ENCODE measurements at regions not wholly inside any gene's neighbourhood (a gene's known extent, or its start where the extent isn't known, plus 50 kb on each side); places are given as distances from the start of the nearest gene placed in this dataset.

DNA sequence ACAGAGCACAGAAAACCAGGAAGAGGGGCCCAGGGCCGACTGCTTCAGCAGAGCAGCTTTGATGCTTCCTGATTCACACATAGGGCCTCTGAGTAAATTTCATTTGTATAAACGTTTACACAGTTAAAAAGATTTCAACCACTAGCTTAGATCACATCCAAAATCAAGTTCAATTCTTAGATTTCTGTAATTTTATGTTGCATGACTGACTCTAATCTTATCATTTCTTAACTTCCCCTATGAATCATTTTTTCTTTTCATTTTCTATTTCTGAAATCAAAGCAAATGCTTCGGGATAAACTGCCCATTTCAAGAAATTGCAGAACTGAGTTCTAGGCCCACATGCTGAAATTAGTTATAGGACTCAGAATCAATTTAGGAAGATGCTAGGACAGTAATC, 224.7 kb downstream of the INHBA start:
- H3K27ac ChIP-seq = no peak overlapping the region
- intact Hi-C loops (cut with DNase I) = no loop called here
- TF ChIP-seq POLR2AphosphoS5 (IDR thresholded peaks at IDR 0.05) (no peak), POLR2A (IDR thresholded peaks at IDR 0.05) (no peak), CTCF (IDR thresholded peaks at IDR 0.05) (no peak)
- H3K4me1 ChIP-seq (replicated peaks) = no peaks in the 10 kb centered on the region
- no peak overlapping the region for H3K4me3 ChIP-seq
- no peaks in the 10 kb centered on the region for H3K36me3 ChIP-seq
- no peaks in the 10 kb centered on the region for H3K9me3 ChIP-seq
- H3K27me3 ChIP-seq (replicated peaks; ENCODE audit: insufficient read depth) = no peaks in the 10 kb centered on the region
- DNase-seq (ENCODE audit: low spot score) = no peak
- WGBS = 59% methylated on average over 3 of the region's 3 CpGs

- no peak for DNase-seq (ENCODE audit: low spot score)
These were observed 226.5 kb downstream of the INHBA start for GRCh38 chr7:41476460-41476803.

DNA sequence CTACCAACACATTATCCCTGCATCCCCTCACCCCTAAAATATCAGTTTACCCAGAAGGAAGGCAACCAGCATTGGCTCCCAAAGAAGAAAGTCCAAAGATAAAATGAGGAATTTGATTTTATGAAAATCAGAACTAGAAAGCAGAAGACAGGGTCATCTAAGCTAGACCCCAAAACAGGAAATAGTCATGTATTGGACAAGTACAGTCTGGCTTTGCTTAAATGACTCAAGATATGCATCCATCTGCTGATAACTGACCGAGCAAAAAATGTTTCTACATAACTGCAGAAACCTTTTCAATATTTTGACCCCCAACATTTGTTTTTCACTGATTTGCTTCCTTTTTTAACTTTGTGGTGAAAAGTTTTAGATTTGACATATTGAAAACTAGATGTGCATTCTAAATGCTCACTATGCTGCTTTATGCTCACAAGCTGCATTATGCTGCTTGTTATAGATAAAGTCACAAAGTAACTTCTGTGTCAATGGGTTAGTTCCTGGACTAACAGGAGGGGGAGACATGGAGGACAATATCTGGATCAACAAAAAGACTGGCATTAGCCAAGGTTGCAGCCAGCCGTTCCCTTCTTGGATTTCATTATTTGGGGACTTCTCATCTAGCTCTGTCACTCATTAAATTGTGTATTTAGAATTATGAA, 227.0 kb downstream of the INHBA start:
- Histone ChIP-seq H3K27ac (no peak overlapping the region), H3K27me3 (replicated peaks; ENCODE audit: insufficient read depth) (no peaks in the 10 kb centered on the region), H3K4me3 (no peak overlapping the region), H3K36me3 (no peaks in the 10 kb centered on the region), H3K9me3 (no peaks in the 10 kb centered on the region), H3K4me1 (replicated peaks) (no peaks in the 10 kb centered on the region)
- TF ChIP-seq POLR2A (IDR thresholded peaks at IDR 0.05) (no peak), POLR2AphosphoS5 (IDR thresholded peaks at IDR 0.05) (no peak), CTCF (IDR thresholded peaks at IDR 0.05) (no peak)
- WGBS = 52% methylated on average over 2 of the region's 2 CpGs
- intact Hi-C loops (cut with DNase I) = no loop called here
- DNase-seq (ENCODE audit: low spot score) = no peak

More at GRCh38 chr7:41476460-41476803, 226.5 kb downstream of the INHBA start:
- no peaks in the 10 kb centered on the region for H3K27me3 ChIP-seq (replicated peaks; ENCODE audit: insufficient read depth)
- intact Hi-C loops (cut with DNase I) = no loop called here
- no peaks in the 10 kb centered on the region for H3K36me3 ChIP-seq
- TF ChIP-seq POLR2A (IDR thresholded peaks at IDR 0.05) = no peak
- TF ChIP-seq CTCF (IDR thresholded peaks at IDR 0.05) = no peak
- no peak for TF ChIP-seq POLR2AphosphoS5 (IDR thresholded peaks at IDR 0.05)
- H3K27ac ChIP-seq = no peak overlapping the region
- no peaks in the 10 kb centered on the region for H3K9me3 ChIP-seq
- WGBS = 33% methylated on average over 1 of the region's 1 CpG
- no peaks in the 10 kb centered on the region for H3K4me1 ChIP-seq (replicated peaks)
- H3K4me3 ChIP-seq = no peak overlapping the region

GRCh38 chr7:41472427-41473125, 230.3 kb downstream of the INHBA start:
- 80% methylated on average over 4 of the region's 4 CpGs for WGBS
- Histone ChIP-seq H3K4me3 (no peak overlapping the region), H3K9me3 (no peaks in the 10 kb centered on the region), H3K27ac (no peak overlapping the region), H3K27me3 (replicated peaks; ENCODE audit: insufficient read depth) (no peaks in the 10 kb centered on the region), H3K36me3 (no peaks in the 10 kb centered on the region), H3K4me1 (replicated peaks) (no peaks in the 10 kb centered on the region)
- intact Hi-C loops (cut with DNase I) = no loop called here
- TF ChIP-seq POLR2AphosphoS5 (IDR thresholded peaks at IDR 0.05) (no peak), POLR2A (IDR thresholded peaks at IDR 0.05) (no peak), CTCF (IDR thresholded peaks at IDR 0.05) (no peak)
- DNase-seq (ENCODE audit: low spot score) = no peak

DNA sequence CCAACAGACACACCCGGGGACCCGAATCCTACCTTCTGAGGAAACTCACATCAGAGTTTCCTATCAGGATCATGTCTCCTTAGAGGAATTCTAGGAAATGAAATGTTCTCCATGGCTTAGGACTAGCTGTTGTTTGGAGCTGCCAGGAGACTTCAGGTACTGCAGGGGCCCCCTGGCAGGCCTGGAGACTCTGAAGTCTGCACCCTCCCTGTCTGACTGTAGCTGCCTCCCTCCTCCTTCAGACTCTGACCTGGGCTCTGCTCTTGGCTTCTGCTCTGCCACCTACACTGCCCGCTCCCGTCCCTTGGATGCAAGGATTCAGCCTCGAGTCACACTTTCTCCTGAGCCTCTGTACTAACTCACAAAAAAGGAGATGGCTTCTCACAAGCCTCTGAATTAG, 232.8 kb downstream of the INHBA start:
- Histone ChIP-seq H3K27ac (no peak overlapping the region), H3K27me3 (replicated peaks; ENCODE audit: insufficient read depth) (no peaks in the 10 kb centered on the region), H3K36me3 (no peaks in the 10 kb centered on the region), H3K4me1 (replicated peaks) (no peaks in the 10 kb centered on the region), H3K4me3 (no peak overlapping the region), H3K9me3 (no peaks in the 10 kb centered on the region)
- no peak for DNase-seq (ENCODE audit: low spot score)
- TF ChIP-seq POLR2AphosphoS5 (IDR thresholded peaks at IDR 0.05) = no peak
- TF ChIP-seq POLR2A (IDR thresholded peaks at IDR 0.05) = no peak
- TF ChIP-seq CTCF (IDR thresholded peaks at IDR 0.05) = no peak
- intact Hi-C loops (cut with DNase I) = no loop called here
- WGBS = 87% methylated on average over 5 of the region's 5 CpGs
